ENCODE measurements at regions not wholly inside any gene's neighbourhood (a gene's known extent, or its start where the extent isn't known, plus 50 kb on each side); places are given as distances from the start of the nearest gene placed in this dataset.

- H3K36me3 ChIP-seq (replicated peaks; ENCODE audit: insufficient read depth, low read depth): no peaks in the 10 kb centered on the region
- H4K20me1 ChIP-seq (ENCODE audit: insufficient read depth, poor library complexity, severe bottlenecking): peaks cover 28% of the 10 kb centered on the region
- WGBS (ENCODE audit: low lambda C conversion rate, missing lambda C conversion rate): 9% methylated on average over 19 of the region's 22 CpGs
- peaks cover 45% of the 10 kb centered on the region for H3K4me1 ChIP-seq (ENCODE audit: insufficient read depth)
- peak overlapping the region; percentile 90 for H3K4me3 ChIP-seq
- TF ChIP-seq CTCF (IDR thresholded peaks at IDR 0.05; ENCODE audit: poor library complexity) (peak; percentile 31), EZH2 (IDR thresholded peaks at IDR 0.05; ENCODE audit: borderline replicate concordance) (no peak)
- no peaks in the 10 kb centered on the region for H3K9me3 ChIP-seq (ENCODE audit: low read depth)
- H3K4me2 ChIP-seq: peak overlapping the region; percentile 94
- peaks cover 51% of the 10 kb centered on the region for H3K79me2 ChIP-seq
- H2AFZ ChIP-seq: peak overlapping the region; percentile 8
- peak overlapping the region; percentile 87 for H3K27ac ChIP-seq
- H3K27me3 ChIP-seq: no peaks in the 10 kb centered on the region
- peak; percentile 65 for DNase-seq (ENCODE audit: low spot score)
- H3K9me2 ChIP-seq (replicated peaks; ENCODE audit: insufficient read depth): no peaks in the 10 kb centered on the region
These were observed 55.8 kb upstream of the GSE1 start for GRCh38 chr16:85557083-85557970.

- H3K27me3 ChIP-seq: no peaks in the 10 kb centered on the region
- H3K27ac ChIP-seq: peak overlapping the region; percentile 87
- peaks cover 36% of the 10 kb centered on the region for H4K20me1 ChIP-seq (ENCODE audit: insufficient read depth, poor library complexity, severe bottlenecking)
- H3K4me1 ChIP-seq (ENCODE audit: insufficient read depth): peaks cover 48% of the 10 kb centered on the region
- DNase-seq (ENCODE audit: low spot score): peak; percentile 80
- no peak overlapping the region for H2AFZ ChIP-seq
- no peak for TF ChIP-seq EZH2 (IDR thresholded peaks at IDR 0.05; ENCODE audit: borderline replicate concordance)
- TF ChIP-seq CTCF (IDR thresholded peaks at IDR 0.05; ENCODE audit: poor library complexity): peak; percentile 1
- no peak for TF ChIP-seq EZH2phosphoT487 (IDR thresholded peaks at IDR 0.05; ENCODE audit: low read depth, severe bottlenecking, unreplicated experiment)
- peaks cover 59% of the 10 kb centered on the region for H3K79me2 ChIP-seq
- no peaks in the 10 kb centered on the region for H3K9me2 ChIP-seq (replicated peaks; ENCODE audit: insufficient read depth)
- H3K4me3 ChIP-seq: peak overlapping the region; percentile 90
- H3K9me3 ChIP-seq (ENCODE audit: low read depth): no peaks in the 10 kb centered on the region
- H3K36me3 ChIP-seq (replicated peaks; ENCODE audit: insufficient read depth, low read depth): no peaks in the 10 kb centered on the region
- peak overlapping the region; percentile 94 for H3K4me2 ChIP-seq
- WGBS (ENCODE audit: low lambda C conversion rate, missing lambda C conversion rate): 15% methylated on average over 13 of the region's 13 CpGs
These were observed 55.0 kb upstream of the GSE1 start for GRCh38 chr16:85557971-85558657.

GRCh38 chr16:85560932-85561247 lies 52.2 kb upstream of the GSE1 start:
- Histone ChIP-seq H3K9me3 (ENCODE audit: low read depth) (no peaks in the 10 kb centered on the region), H2AFZ (no peak overlapping the region), H3K36me3 (replicated peaks; ENCODE audit: insufficient read depth, low read depth) (no peaks in the 10 kb centered on the region), H4K20me1 (ENCODE audit: insufficient read depth, poor library complexity, severe bottlenecking) (peaks cover 57% of the 10 kb centered on the region), H3K4me2 (no peak overlapping the region), H3K9me2 (replicated peaks; ENCODE audit: insufficient read depth) (no peaks in the 10 kb centered on the region), H3K4me1 (ENCODE audit: insufficient read depth) (peaks cover 41% of the 10 kb centered on the region), H3K4me3 (no peak overlapping the region), H3K27me3 (no peaks in the 10 kb centered on the region), H3K27ac (no peak overlapping the region), H3K79me2 (peaks cover 83% of the 10 kb centered on the region)
- no peak for DNase-seq (ENCODE audit: low spot score)
- 89% methylated on average over 7 of the region's 7 CpGs for WGBS (ENCODE audit: low lambda C conversion rate, missing lambda C conversion rate)
- TF ChIP-seq EZH2phosphoT487 (IDR thresholded peaks at IDR 0.05; ENCODE audit: low read depth, severe bottlenecking, unreplicated experiment) (no peak), CTCF (IDR thresholded peaks at IDR 0.05; ENCODE audit: poor library complexity) (no peak), EZH2 (IDR thresholded peaks at IDR 0.05; ENCODE audit: borderline replicate concordance) (no peak)

Measured in hepatocyte (in vitro differentiated cells).